HepG2 (cell line): ENCODE measurements at regions not wholly inside any gene's neighbourhood (a gene's known extent, or its start where the extent isn't known, plus 50 kb on each side); places are given as distances from the start of the nearest gene placed in this dataset.
A peak's percentile ranks its signal among the peaks of the same experiment; 100 is the strongest.

Source experiments
- FOSL1 ChIP-seq: sonication (generic); formaldehyde crosslinking; IDR thresholded peaks from 2 replicates; pipeline ENCODE4 v1.9.0; 2021; ENCODE audit warnings: missing genetic modification reagents, borderline replicate concordance
- GABPA ChIP-seq, 2 experiments: IDR thresholded peaks; 2 replicates each; pipeline ENCODE4 v1.6.1; 2011 to 2016; ENCODE audit warnings: low read depth in 2 of 2, low read length in 1 of 2, missing biosample characterization in 1 of 2, missing genetic modification characterization in 1 of 2
- HHEX ChIP-seq: IDR thresholded peaks from 2 replicates; pipeline ENCODE4 v1.6.1; 2016; ENCODE audit warnings: control low read depth
- JUNB ChIP-seq: sonication (generic); formaldehyde crosslinking; IDR thresholded peaks from 2 replicates; pipeline ENCODE4 v1.8.0; 2022; ENCODE audit warnings: missing genetic modification reagents, mild to moderate bottlenecking, borderline replicate concordance
- MED1 ChIP-seq: sonication (generic); formaldehyde crosslinking; IDR thresholded peaks from 2 replicates; pipeline ENCODE4 v1.4.0; 2020; ENCODE audit warnings: missing genetic modification reagents
- MIER2 ChIP-seq: IDR thresholded peaks from 2 replicates; pipeline ENCODE4 v1.6.1; 2016; ENCODE audit warnings: missing biosample characterization, missing genetic modification reagents
- NBN ChIP-seq: fragments of 450-650 bp; conservative IDR thresholded peaks from 2 replicates; pipeline ENCODE4 v1.6.1; 2017
- NCOR1 ChIP-seq: fragments of 200-600 bp; sonication (generic); IDR thresholded peaks from 2 replicates; pipeline ENCODE4 v1.7.0; 2017; ENCODE audit warnings: antibody characterized with exemption, low read length, borderline replicate concordance
- NFIC ChIP-seq: IDR thresholded peaks from 2 replicates; pipeline ENCODE4 v1.6.1; 2012; ENCODE audit warnings: mild to moderate bottlenecking, low read length, inconsistent platforms
- PHF5A ChIP-seq: IDR thresholded peaks from one replicate; pipeline ENCODE4 v1.6.1; 2018; ENCODE audit warnings: low read depth, missing genetic modification reagents; ENCODE audit not compliant: unreplicated experiment
- SIX1 ChIP-seq: sonication (generic); formaldehyde crosslinking; IDR thresholded peaks from 2 replicates; pipeline ENCODE4 v1.4.0; 2020; ENCODE audit warnings: missing genetic modification reagents, borderline replicate concordance
- SOX13 ChIP-seq, 3 experiments: fragments of 450-650 bp in 1 of 3; sonication (generic) in 1 of 3; formaldehyde crosslinking in 1 of 3; IDR thresholded peaks in 2 of 3; conservative IDR thresholded peaks in 1 of 3; 2 replicates each; pipeline versions ENCODE4 v1.5.0 to v1.6.1; 2016 to 2020; ENCODE audit warnings: antibody characterized with exemption in 1 of 3, mild to moderate bottlenecking in 1 of 3, missing compliant biosample characterization in 1 of 3, missing genetic modification reagents in 1 of 3, moderate library complexity in 1 of 3
- SP1 ChIP-seq, 2 experiments: fragments of 450-650 bp in 1 of 2; sonication (generic) in 1 of 2; formaldehyde crosslinking in 1 of 2; IDR thresholded peaks; 2 replicates each; pipeline versions ENCODE4 v1.4.0 to v1.6.1; 2016 to 2020; ENCODE audit warnings: missing genetic modification reagents in 1 of 2
- ZNF644 ChIP-seq: IDR thresholded peaks from 2 replicates; pipeline ENCODE4 v1.6.1; 2016; ENCODE audit warnings: low read depth
- TF ChIP-seq, protein P1 (sequence below): sonication (generic); formaldehyde crosslinking; IDR thresholded peaks from 2 replicates; pipeline ENCODE4 v1.4.0; 2020; ENCODE audit warnings: missing genetic modification reagents
- TF ChIP-seq, protein P2 (sequence below): sonication (generic); formaldehyde crosslinking; conservative IDR thresholded peaks from 2 replicates; pipeline ENCODE4 v1.4.0; 2020; ENCODE audit warnings: mild to moderate bottlenecking, missing genetic modification reagents, moderate library complexity
- TF ChIP-seq, protein P3 (sequence below): sonication (generic); formaldehyde crosslinking; IDR thresholded peaks from 2 replicates; pipeline ENCODE4 v1.5.1; 2020; ENCODE audit warnings: mild to moderate bottlenecking, missing genetic modification reagents
- TF ChIP-seq, protein P4 (sequence below): IDR thresholded peaks from 2 replicates; pipeline ENCODE4 v1.6.1; 2016; ENCODE audit warnings: low read depth

DNA sequence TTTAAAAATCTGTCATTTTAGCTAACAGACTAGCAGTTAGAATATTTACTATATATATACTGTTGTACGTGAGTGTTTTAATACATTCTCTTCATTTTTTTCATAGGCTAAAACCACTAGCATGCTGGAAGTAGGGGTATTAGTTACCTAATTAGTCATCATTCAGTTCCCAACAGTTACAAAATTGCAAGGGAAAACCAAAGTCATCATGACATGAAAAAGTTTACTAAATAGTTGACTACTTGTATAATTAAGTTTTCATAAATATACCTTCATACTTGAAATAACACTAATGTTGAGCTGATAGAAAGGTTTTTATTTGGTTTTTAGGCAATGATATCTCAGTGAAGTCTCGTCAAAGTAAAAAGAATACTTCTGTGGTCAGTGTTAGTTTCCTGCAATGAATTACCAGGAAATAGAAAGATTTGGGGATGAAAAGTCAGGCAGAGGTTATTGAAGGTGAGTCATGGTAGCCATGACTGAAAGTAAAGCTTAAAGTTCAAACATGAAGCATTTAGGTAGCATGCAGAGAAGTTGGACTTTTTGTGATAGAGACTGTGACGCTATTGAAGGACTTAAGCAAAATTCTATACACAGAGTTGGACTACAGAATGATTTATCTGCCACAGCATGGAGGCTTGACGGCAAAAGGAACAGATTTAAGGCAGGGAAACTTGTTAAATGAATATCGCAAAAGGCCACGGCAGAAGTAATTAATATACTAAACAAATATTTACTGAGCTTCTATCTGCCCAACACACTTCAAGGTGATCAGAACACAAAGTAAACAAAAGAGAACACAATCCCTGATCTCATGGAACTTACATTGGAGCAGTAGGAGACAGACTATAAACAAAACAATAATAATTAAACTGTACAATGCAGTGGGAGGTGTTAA lies 828.1 kb upstream of the FAT3 start (continued):
- TF ChIP-seq, protein P1, sequence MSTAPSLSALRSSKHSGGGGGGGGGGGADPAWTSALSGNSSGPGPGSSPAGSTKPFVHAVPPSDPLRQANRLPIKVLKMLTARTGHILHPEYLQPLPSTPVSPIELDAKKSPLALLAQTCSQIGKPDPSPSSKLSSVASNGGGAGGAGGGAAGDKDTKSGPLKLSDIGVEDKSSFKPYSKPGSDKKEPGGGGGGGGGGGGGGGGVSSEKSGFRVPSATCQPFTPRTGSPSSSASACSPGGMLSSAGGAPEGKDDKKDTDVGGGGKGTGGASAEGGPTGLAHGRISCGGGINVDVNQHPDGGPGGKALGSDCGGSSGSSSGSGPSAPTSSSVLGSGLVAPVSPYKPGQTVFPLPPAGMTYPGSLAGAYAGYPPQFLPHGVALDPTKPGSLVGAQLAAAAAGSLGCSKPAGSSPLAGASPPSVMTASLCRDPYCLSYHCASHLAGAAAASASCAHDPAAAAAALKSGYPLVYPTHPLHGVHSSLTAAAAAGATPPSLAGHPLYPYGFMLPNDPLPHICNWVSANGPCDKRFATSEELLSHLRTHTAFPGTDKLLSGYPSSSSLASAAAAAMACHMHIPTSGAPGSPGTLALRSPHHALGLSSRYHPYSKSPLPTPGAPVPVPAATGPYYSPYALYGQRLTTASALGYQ (CRISPR knock-in tag) = no peak
- TF ChIP-seq, protein P2, sequence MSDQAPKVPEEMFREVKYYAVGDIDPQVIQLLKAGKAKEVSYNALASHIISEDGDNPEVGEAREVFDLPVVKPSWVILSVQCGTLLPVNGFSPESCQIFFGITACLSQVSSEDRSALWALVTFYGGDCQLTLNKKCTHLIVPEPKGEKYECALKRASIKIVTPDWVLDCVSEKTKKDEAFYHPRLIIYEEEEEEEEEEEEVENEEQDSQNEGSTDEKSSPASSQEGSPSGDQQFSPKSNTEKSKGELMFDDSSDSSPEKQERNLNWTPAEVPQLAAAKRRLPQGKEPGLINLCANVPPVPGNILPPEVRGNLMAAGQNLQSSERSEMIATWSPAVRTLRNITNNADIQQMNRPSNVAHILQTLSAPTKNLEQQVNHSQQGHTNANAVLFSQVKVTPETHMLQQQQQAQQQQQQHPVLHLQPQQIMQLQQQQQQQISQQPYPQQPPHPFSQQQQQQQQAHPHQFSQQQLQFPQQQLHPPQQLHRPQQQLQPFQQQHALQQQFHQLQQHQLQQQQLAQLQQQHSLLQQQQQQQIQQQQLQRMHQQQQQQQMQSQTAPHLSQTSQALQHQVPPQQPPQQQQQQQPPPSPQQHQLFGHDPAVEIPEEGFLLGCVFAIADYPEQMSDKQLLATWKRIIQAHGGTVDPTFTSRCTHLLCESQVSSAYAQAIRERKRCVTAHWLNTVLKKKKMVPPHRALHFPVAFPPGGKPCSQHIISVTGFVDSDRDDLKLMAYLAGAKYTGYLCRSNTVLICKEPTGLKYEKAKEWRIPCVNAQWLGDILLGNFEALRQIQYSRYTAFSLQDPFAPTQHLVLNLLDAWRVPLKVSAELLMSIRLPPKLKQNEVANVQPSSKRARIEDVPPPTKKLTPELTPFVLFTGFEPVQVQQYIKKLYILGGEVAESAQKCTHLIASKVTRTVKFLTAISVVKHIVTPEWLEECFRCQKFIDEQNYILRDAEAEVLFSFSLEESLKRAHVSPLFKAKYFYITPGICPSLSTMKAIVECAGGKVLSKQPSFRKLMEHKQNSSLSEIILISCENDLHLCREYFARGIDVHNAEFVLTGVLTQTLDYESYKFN (CRISPR knock-in tag) = peak; percentile 72; the same call in 1 of the 2 replicates
- TF ChIP-seq PHF5A (CRISPR knock-in tag) = no peak
- TF ChIP-seq, protein P3, sequence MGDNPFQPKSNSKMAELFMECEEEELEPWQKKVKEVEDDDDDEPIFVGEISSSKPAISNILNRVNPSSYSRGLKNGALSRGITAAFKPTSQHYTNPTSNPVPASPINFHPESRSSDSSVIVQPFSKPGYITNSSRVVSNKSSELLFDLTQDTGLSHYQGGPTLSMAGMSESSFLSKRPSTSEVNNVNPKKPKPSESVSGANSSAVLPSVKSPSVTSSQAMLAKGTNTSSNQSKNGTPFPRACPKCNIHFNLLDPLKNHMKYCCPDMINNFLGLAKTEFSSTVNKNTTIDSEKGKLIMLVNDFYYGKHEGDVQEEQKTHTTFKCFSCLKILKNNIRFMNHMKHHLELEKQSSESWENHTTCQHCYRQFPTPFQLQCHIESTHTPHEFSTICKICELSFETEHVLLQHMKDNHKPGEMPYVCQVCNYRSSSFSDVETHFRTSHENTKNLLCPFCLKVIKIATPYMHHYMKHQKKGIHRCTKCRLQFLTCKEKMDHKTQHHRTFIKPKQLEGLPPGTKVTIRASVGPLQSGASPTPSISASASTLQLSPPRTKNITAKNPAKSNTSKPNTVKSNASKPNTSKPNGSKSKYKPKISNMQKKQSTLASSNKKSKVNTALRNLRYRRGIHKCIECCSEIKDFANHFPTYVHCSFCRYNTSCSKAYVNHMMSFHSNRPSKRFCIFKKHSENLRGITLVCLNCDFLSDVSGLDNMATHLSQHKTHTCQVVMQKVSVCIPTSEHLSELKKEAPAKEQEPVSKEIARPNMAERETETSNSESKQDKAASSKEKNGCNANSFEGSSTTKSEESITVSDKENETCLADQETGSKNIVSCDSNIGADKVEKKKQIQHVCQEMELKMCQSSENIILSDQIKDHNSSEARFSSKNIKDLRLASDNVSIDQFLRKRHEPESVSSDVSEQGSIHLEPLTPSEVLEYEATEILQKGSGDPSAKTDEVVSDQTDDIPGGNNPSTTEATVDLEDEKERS (CRISPR knock-in tag) = no peak
- peak; percentile 58; the same call in 1 of the 2 replicates for TF ChIP-seq JUNB (CRISPR knock-in tag)
- TF ChIP-seq SOX13 (IDR thresholded peaks at IDR 0.05) = no peak
- TF ChIP-seq SOX13 (CRISPR knock-in tag; conservative IDR thresholded peaks at IDR 0.05 in 1 of 2, IDR thresholded peaks at IDR 0.05 in 1 of 2) = peak in 1 of 2 experiments; percentile 8; a peak in 1 of 4 replicates
- peak; percentile 94 for TF ChIP-seq SIX1 (CRISPR knock-in tag)
- TF ChIP-seq HHEX (CRISPR knock-in tag) = peak; percentile 78
- TF ChIP-seq MED1 (CRISPR knock-in tag) = no peak
- peak; percentile 3; the same call in 1 of the 2 replicates for TF ChIP-seq NCOR1
- peak; percentile 65; the same call in 1 of the 2 replicates for TF ChIP-seq NFIC
- TF ChIP-seq, protein P4, sequence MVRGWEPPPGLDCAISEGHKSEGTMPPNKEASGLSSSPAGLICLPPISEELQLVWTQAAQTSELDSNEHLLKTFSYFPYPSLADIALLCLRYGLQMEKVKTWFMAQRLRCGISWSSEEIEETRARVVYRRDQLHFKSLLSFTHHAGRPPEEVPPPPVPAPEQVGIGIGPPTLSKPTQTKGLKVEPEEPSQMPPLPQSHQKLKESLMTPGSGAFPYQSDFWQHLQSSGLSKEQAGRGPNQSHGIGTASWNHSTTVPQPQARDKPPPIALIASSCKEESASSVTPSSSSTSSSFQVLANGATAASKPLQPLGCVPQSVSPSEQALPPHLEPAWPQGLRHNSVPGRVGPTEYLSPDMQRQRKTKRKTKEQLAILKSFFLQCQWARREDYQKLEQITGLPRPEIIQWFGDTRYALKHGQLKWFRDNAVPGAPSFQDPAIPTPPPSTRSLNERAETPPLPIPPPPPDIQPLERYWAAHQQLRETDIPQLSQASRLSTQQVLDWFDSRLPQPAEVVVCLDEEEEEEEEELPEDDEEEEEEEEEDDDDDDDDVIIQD (CRISPR knock-in tag) = peak; percentile 72; the same call in 1 of the 2 replicates
- TF ChIP-seq GABPA (IDR thresholded peaks at IDR 0.05; ENCODE audit: low read depth, low read length) = no peak
- peak; percentile 27; the same call in 1 of the 2 replicates for TF ChIP-seq GABPA (CRISPR knock-in tag; IDR thresholded peaks at IDR 0.05; ENCODE audit: low read depth)
- TF ChIP-seq FOSL1 (CRISPR knock-in tag) = peak; percentile 70; the same call in 1 of the 2 replicates
- no peak for TF ChIP-seq NBN
- TF ChIP-seq ZNF644 (CRISPR knock-in tag) = peak; percentile 90; the same call in 1 of the 2 replicates
- TF ChIP-seq MIER2 = no peak
- no peak for TF ChIP-seq SP1 (IDR thresholded peaks at IDR 0.05)
- TF ChIP-seq SP1 (CRISPR knock-in tag; IDR thresholded peaks at IDR 0.05) = no peak
